ENCODE measurements at regions not wholly inside any gene's neighbourhood (a gene's known extent, or its start where the extent isn't known, plus 50 kb on each side); places are given as distances from the start of the nearest gene placed in this dataset.
"Not testable (repeated sequence)": the region's sequence is repeated elsewhere in the genome, so short reads cannot be mapped to it uniquely, and the experiment has no call there.

DNA sequence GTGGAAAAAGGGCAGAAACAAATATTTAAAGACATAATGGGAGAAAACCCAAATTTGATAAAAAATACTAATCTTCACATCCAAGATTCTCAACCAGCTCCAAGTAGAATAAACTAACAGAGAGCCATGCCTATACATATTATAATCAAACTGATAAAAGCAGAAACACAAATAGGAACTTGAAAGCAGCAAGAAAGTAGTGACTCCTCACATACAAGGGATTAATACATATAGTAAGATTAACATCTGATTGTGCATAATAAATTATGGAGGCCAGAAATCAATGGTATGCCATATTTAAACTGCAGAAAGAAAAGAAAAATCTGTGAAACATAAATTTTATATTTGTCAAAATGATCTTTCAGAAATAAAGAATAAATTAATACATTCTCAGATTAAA lies 454.3 kb upstream of the PCDH10 start:
- no peak for DNase-seq

DNA sequence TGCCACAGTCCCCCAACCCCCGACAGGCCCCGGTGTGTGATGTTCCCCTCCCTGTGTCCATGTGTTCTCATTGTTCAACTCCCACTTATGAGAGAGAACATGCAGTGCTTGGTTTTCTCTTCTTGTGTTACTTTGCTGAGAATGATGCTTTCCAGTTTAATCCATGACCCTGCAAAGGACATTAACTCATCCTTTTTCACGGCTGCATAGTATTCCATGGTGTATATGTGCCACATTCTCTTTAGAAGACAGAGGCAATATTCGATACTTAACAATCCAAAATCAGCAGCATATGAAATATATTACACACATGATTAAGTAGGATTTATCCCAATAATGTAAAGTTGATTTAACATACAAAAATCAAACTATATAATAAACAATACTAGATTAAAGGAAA lies 451.6 kb upstream of the PCDH10 start:
- not testable (repeated sequence) for DNase-seq

DNA sequence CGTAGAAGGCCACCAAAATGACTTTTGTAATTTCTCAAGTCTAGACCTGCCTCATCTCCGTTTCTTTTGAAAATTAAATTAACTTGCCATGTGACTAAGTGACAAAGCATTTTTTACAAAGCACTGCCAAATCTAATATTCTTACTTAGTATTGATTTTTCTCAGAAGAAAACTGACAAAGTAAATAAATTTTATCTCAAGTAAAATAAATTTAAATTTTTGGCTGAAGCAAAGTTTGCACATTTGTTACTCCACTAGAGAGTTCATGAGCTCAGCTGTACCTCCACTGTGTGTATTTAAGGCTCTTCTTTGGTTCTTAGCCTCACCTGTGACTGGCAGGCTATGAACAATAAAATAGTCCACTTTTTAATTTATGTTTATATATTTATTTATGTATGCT lies 441.1 kb upstream of the PCDH10 start:
- DNase-seq: no peak

DNA sequence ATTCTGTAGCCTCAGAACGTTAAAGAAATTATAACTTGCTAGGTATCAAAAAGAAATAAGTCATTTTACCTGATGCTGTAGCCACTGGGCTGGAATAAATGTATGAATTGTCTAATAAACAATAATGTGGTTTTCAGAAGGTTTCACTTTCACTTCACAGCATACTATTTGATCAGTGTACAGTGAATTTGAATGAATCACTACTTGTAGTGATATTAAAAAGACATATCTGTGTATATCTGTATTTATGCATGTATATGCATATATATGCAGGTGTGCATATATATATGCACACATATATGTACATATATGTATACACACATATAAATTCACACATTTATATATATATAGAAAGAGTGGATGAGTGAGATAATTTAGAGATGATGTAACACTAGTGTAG lies 440.0 kb upstream of the PCDH10 start:
- DNase-seq: no peak

DNA sequence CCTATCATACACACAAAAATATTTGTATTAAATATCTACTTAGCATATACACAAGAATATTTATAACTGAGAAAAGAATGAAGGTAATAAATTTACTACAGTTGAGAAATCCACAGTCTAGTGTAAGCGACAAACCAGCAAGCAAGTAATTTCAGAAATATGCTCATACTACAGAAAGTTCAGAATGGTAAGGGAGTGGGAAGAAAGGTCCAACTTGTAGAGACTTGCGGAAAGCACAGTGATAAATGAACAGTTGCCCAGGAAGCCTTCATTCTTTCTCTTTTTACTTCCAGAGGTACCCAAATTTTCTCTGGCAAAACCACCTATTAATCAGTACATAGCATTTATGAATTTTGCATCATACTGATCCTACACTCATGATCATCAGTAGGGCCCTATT lies 438.1 kb upstream of the PCDH10 start:
- no peak for DNase-seq

DNA sequence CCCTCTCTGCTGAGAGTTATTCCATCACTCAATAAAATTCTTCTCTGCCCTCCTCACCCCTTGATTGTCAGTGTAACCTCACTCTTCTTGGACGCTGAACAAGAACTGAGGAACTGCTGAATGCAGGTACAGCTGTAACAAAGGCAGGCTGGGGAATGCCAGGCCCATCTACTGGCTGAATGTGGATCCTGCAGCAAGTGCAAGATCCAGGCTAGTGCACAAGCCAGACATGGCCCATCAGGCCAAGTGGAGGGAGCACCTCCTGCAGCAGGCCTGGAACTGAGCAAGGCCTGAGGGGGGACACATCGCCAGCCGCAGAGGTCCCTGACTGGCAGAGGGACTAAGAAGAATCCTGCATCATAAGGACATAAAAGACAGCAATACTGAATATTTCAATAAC lies 411.8 kb upstream of the PCDH10 start:
- DNase-seq: no peak

DNA sequence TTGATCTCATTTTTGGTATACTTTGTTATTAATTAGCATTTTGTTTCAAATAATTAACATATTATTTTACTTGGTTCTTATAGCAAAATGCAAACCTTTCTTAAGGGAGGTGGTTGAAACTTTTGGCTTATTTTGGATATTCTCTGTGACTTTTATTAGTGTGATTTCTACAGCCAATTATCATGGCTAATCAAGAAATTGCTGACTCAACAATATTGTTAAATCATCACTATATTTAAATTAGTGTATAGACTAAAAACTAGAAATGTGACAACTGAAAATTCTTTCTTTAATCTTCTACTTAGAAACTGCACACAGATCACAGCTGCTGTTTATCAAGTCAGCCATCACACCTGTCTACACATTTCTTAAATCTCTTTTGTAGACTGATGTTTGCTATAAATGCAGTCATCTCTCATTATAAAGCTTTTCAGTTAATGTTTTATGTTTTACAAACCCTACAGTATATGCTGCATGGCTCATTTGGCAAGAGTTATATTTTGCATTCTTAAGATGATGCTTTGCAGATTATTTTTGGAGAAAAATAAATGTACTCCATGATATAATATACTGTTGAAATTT lies 389.8 kb upstream of the PCDH10 start:
- DNase-seq: no peak

DNA sequence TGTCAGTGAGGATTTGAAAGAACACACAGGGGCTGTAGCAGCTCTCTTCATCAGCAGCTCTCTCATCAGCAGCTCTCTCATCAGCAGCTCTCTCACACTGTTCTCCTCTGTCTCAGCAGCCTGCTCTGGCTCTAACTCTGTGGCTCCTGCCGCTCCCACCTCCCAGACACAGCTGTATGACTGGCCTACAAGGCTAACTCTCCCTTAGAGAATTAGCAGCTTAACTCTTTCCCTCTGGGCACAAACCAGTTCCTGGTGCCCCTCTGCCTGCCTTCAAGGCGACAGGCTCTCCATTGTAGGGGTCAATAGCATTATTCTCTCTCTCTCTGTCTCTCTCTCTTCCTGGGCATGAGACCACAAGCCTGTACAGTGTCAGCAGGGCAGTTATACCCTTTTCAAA lies 385.6 kb upstream of the PCDH10 start:
- no peak for DNase-seq

DNA sequence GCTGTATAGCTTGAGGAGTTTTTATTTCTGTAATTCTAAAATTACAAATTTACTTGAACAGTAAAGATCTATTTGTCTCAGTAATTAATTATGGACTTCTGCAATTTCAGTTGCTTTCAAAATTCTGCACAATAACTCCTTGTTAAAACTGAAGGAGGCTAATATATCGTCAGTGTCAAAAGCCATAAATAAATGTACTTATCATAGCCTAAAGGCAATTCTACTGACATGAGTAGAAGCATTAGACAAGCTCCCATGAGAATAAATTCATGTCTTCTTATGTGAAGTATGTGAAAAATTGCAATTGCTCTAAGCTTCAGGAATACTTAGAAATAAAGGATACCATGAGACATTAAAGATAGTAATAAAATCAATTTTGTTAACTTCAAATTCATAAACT lies 381.2 kb upstream of the PCDH10 start:
- DNase-seq: no peak

DNA sequence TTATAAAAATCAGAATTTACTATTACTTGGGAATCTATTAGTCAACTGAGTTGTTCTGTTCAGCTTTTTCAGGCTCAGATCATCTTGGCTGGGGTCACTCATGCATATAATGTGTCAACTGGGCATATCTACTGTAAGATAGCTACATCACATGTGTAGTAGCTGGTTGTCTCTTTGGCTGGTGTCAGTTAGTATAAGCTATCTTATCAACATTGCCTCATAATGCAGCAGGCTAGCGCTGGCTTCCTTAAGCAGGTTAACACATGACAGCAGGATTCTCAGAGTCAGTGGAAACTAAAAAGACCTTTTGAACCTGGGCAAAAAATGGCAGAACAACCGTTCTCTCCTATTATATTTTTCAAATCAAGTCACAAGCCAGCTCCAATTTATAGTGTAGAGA lies 378.3 kb upstream of the PCDH10 start:
- DNase-seq: no peak

DNA sequence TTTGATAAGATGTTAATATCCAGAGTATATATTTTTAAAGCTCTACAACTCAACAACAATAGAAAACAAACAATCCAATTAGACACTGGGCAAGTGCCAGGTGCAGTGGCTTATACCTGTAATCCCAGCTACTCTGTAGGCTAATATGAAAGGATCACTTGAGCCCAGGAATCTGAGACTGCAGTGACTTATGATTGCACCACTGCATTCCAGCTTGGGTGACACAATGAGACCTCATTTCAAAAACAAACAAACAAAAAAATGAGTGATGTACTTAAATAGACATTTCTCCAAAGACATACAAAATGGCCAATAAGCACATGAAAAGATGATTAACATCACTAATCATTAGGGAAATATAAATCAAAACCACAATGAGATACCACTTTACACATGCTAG lies 356.8 kb upstream of the PCDH10 start:
- no peak for DNase-seq

DNA sequence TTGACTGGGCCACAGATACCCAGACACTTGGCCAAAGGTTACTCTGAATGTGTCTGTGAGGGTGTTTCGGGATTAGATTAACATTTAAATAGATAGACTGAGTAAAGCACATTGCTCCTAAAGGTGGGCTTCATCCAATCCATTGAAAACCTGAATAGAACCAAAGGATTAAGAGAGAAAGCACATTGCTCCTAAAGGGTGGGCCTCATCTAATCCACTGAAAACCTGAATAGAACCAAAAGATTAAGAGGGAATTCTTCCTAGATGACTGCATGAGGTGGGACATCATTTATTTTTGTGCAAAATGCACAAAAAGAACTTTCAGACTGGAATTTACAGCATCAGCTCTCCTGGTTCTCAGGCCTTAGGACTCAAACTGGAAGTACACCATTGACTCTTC lies 351.2 kb upstream of the PCDH10 start:
- no peak for DNase-seq

DNA sequence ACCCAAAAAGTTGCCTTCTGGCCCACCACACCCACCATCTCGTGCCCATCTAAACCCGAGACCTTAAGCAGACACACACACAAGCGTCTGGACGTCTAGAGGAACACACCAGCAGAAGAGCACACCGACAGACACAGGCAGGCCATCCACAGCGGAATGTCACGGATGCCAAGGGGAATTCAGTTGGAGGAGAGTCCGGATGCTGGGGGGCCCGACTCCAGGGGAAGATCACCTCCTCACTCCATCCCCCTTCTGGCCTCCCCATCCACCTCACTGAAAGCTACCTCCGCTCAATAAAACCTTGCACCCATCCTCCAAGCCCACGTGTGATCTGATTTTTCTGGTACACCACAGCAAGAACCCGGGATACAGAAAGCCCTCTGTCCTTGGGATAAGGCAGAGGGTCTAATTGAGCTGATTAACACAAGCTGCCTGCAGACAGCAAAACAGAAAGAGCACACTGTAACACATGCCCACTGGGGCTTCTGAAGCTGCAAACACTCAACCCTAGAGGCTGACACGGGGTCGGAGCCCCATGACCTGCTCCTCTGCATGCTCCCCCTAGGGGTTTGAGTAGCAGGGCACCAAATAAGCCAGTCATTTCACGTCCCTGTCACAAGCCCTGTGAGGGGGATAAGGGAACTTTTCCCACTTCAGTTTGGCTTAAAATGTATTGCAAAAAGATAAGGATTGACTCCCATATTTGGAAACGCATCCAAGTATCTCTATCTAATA lies 339.6 kb upstream of the PCDH10 start:
- no peak for DNase-seq

DNA sequence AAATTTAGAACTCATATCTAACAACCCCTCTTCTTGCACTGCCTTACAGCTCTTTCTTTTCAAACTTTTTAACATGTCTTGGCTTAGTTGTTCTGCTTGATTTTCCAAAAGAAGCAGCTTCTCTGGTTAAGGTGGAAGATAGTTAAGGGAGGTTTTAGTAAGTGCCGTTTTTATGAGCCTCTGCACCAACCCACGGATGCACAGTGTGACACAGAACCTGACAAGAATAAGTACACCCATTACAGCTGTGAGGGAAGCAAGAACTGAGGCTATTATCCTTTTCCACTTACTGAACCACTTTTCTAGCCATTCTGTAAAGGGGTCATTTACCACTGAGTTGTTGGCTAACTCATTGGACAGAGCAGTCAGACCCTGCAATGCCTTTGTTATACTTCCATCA lies 336.0 kb upstream of the PCDH10 start:
- not testable (repeated sequence) for DNase-seq

DNA sequence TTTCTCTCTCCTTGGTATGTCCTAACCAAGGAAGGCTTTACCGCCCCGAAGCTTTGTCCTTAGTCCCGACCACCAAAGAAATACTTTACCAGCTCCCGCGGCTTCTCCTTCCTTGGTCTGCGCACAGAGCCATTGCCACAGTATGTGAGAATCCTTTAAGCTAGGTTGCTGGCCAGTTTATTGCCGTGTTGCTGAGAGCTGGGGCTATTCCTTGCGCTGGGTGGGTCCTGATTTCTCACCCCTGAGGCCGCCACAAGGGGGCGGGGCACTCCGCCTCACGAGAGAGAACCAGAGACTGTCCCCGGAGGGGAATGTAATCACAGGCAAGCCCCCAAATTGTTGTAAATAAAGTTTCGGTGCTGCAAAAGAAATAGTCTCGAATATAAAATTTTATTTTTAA lies 331.0 kb upstream of the PCDH10 start:
- no peak for DNase-seq

DNA sequence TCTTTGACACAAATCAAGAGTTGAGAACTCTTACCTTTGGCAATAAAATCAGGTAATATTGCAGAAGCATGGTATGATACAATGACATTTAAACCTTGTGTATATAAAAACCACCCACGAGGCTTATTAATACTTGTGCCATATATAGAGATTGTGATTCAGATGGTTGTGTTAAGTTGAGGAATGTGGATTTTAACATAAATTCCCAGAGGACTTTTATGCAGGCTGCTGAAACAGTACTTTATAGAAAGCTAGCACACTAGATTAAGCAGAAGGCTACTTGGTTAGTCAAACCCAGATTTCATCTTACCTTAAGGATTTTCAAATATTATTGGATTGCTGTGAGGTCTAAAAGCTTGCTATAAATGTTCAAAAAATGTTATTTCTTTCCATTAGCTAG lies 325.7 kb upstream of the PCDH10 start:
- no peak for DNase-seq

DNA sequence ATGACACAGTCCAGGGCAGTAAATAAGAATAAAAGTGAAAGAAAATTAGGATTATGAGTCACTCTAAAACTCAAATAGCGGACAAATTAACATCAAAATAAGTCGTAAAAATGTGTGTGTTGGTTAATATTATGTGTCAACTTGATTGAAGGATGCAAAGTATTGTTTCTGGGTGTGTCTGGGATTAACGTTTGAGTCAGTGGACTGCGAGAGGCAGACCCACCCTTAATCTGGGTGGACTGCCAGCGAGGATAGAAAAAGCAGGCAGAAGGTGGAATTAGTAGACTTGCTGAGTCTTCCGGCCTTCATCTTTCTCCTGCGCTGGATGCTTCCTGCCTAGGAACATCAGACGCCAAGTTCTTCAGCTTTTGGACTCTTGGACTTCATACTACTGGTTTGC lies 324.3 kb upstream of the PCDH10 start:
- DNase-seq: no peak

DNA sequence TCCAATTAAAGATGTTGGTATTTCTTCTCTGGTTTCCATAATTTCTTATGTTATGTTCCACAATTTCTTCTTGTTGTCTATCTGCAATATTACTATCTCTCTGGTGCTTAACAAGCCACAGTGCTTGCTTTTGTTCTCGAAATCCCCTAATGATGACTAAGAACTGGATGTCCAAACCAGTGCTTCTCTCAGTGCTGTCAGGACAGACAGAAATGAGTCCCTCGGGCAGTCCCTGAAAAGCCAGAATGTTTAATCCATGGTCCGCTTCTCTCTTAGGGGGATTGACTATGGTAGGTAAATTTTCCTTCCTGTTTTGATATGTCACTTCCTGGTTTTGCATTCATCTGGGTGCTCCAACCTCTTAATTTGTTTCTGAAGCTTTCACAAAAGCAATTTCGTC lies 321.6 kb upstream of the PCDH10 start:
- no peak for DNase-seq

DNA sequence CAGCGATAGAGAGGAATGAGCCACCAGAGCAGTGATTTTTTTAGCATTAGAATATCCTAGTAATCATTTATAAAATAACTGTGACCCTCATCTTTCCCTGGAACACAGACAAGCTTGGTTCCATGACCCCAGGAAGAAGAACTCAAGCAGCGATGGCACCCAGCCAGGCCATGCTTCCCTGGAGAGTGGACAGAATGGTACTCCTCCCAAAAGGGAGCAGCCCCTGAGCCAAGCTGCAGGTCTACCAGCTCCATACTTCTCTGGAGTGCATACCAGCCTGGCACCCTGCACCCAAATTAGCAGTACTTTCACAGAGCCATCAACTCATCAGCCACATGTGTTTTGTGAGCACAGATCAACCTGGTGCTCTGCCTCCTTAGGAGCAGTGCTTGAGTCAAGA lies 310.9 kb upstream of the PCDH10 start:
- no peak for DNase-seq

DNA sequence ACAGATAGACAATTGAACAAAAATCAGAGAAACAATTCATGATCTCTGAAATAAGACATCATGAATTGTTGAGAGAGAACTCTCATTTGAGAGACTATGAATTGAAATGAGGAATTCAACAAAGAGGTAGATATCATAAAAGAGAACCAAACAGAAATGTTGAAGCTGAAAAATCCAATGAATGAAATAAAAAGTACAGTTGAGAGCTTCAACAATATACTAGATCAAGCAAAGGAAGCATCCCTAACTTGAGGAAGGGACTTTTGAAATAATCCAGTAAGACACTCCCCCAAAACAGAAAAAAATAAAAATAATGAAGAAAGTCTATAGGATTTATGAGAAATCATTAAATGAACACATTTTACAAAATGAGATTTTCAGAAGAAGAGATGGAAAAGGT lies 310.0 kb upstream of the PCDH10 start:
- no peak for DNase-seq

DNA sequence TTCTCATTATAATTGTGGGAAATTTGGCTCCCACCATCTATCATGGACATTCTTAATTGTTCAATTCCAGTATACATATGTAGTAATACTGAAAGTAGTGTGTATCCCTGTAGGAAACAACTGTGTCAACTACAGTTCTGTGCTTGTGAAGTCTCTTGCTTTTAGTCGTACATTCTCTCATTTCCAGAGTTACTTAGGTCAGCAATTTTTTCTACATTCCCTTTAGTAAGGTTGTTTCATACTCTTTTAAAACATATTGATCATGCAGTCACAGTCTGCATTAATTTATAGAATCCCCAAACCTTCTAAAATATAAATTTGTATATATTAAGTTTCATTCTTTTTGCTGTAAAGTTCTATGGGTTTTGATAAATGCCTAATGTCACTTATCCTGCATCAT lies 289.2 kb upstream of the PCDH10 start:
- DNase-seq: no peak

DNA sequence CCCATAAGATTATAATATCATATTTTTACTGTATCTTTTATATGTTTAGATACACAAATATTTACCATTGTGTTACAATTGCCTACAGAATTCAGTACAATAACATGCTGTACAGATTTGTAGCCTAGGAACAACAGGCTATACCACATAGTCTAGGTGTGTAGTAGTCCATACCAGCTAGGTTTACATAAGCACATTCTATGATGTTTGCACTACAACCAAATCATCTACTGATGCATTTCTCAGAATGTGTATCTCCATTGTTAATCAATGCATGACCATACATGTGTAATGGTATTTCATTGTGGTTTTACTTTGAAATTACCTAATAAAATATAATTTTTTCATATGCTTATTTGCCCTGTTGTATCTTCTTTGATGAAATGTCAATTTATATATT lies 288.1 kb upstream of the PCDH10 start:
- no peak for DNase-seq

DNA sequence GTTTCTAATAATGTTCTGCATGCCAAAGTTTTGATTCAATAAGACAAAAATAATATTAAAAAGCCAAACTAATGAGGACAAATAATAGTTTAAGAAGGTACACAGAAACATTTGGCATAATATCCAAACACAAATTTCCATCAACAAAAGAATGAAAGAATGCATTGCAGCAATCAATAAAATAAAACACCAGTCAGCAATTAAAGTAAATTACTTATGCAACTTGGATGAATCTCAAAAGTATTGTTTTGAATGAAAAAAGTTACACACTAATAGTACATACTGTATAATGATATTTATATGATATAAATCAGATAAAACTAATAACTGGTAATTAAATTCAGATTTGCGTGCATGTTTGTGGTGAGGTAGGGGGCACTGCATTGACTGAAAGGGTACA lies 285.5 kb upstream of the PCDH10 start:
- no peak for DNase-seq

DNA sequence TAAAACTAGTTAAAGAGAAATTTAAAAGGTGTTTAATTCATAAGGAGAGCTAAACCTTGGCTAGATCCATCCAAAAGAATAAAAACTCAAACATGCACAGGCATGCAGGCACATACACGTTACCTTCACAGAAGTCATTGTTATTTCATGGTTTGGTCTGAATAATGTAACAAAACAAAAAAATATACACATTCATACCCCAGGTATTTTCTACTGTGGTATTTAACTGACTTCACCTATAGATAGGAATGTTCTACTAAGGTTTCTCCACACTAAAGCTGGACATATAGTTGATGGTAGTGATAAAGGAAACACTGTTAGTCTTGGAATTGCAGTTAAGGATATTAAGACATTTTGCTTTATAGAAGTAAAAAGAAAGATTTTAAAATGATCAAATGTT lies 283.6 kb upstream of the PCDH10 start:
- DNase-seq: no peak

DNA sequence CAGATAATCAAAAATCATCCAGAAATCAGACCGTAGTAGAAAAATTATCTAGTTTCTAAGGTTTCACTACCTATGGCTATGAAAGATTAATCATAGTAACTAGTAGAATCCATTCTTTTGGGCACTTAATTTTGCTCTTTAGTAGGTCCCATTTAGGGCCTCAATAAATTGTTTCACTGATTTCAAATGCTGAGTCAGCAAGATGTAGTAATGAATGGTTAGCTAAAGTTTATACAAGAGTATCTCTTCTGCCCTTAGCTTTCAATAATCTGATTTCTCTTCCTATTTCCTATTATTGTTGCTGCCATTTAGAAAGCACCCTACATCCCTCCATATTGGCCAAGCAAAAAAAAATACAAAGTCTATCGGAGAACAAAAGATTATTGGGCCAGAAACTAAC lies 283.2 kb upstream of the PCDH10 start:
- DNase-seq: no peak

Data from NCI-H1436 treated with DMSO at 0.1 percent for 48 hours (cell line).